Hippocampal formation (tissue), 2 donors: ENCODE measurements at regions not wholly inside any gene's neighbourhood (a gene's known extent, or its start where the extent isn't known, plus 50 kb on each side); places are given as distances from the start of the nearest gene placed in this dataset.
"Not testable (repeated sequence)": the region's sequence is repeated elsewhere in the genome, so short reads cannot be mapped to it uniquely, and the experiment has no call there.

Experiments
- DNase-seq, 2 donors: peaks; one replicate each; lab custom pipeline; 2025; lab: John Stamatoyannopoulos, UW

DNA sequence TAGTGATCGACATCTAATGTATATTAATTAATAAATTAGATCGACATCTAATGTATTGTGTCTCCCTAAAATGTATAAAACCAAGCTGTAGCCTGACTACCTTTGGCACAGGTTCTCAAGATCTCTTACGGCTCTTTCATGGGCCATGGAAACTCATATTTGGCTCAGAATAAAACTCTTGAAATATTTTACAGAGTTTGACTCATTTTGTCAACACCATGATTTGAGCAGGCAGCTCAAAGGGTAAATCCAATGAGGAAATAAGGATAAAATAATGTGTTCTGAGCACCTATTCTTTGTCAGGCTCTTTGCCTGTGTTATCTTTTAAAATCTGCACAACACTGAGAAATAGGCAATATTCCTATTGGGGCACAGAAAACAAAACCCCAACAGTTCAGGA is 223.4 kb upstream of the DUSP10 start:
- no peak for DNase-seq

DNA sequence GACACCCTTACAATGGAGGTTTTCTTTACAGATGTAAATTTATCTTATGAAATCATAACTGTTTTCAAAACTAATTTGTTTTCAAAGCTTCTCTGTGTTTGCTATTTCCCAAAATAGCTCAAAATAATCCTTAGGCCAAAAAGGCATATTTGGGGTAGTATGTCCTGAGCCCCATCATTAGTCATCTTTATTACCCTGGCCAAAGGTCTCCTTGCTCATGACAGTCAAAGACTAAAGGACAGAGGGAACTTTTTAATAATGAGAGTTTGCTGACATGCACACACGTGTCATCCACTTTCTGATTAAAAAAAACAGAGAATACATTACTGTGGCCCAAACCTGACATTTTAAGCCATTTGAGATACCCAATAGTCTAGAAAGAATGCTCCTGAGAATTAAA is 221.9 kb upstream of the DUSP10 start:
- no peak for DNase-seq

DNA sequence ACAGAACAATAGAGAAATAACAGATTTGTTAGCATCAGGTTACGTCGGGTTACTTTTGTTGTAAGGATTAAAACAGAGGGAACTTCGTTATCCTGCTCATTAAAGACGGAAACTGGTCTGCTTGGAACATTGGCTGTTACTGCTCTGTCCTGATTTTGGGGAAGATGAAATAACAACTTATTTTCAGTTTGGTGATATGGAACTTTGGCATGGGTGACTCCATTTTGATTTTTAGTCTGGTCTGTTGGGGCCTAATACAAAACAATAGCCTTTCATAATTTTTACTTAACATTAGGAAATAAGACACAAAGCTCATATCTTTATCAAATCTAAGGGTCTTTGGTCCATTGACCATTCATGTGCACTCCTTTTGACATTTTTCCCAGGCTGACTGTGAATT is 220.5 kb upstream of the DUSP10 start:
- DNase-seq, result no peak

DNA sequence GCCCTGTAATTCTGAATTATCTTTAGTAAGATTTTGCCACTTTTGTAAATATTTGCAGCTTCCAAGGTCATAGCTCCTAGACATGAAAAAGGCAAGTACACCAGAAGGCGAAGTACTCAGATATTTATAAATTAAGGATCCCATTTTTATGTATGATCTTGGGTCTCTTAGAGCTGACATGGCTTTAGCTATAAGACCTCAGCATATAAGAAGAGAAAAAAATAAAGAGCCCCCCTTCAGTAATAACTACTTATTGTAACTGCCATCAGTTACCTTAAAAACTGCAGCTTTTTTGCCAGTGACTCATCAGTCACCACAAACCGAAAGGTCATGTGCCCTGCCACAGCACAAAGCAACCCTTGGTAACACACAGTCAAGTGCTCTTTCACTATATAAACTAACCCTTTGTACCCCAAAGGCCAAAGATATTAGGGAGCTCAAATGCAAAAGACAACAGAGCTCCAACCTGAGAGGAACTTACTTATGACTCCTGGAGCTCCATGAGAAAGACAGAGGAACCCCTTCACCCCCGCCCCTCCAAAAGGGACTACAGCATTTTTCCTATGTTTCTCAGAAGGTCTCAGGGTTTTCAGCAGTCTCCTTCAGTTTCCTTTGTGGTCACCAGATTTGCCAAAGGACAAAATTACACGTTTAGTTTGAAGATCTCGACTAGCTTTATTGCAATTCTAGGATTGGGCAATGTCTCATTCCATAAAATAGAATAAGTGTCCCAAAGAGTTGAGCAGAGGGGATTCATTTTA is 219.8 kb upstream of the DUSP10 start:
- DNase-seq, result no peak

DNA sequence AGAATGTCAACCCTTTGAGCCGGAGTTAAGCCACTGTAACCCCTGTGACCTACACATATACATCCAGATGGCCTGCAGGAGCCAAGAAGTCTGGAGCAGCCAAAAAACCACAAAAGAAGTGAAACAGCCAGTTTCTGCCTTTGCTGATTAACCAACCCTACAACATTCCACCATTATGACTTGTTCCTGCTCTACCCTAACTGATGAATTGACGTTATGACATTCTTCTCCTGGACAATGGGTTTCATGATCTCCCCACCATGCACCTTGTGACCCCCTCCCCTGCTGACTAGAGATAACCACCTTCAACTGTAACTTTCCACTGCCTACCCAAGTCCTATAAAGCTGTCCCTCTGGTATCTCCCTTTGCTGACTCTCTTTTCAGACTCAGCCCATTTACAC is 216.3 kb upstream of the DUSP10 start:
- DNase-seq, result not testable (repeated sequence)

DNA sequence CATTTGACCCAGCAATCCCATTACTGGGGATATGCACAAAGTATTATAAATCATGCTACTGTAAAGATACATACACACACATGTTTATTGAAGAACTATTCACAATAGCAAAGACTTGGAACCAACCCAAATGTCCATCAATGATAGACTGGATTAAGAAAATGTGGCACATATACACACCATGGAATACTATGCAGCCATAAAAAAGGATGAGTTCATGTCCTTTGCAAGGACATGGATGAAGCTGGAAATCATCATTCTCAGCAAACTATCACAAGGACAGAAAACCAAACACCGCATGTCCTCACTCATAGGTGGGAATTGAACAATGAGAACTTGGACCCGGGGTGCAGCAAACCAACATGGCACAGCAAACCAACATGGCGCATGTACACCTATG is 215.5 kb upstream of the DUSP10 start:
- not testable (repeated sequence) for DNase-seq

DNA sequence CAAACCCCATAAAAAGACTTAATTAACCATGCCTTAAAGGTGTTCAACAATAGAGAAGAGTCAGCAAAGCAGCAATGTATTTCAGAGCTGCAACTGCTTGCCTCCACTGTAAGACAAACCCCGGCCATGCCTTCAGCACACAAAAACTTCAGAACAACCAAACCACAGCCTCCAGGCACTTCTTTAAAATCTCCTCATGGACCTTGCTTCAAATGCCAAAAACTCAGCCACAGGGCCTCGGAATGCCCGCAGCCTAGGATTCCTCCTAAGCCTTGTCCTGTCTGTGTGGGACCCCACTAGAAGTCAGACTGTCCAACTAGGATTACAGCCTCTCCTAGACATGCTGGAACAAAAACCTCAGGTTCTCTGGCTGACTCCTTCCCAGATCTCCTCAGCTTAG is 208.1 kb upstream of the DUSP10 start:
- no peak for DNase-seq

DNA sequence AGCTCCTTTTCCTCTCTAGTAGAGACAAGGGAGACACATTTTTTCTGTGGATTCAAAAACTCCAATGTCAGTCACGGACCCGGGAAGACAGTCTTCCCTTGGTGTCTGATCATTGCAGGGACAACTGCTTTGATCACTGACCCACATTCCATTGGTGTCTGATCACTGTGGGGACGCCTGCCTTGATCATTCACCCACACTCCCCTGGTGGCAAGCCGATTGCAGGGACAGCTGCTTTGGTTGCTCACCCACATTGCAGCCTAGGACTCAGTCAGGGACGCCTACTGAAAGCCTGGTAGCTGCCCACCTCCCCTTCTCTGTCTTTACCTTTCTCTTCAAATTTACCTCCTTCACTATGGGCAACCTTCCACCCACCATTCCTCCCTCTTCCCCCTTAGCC is 206.6 kb upstream of the DUSP10 start:
- no peak for DNase-seq

DNA sequence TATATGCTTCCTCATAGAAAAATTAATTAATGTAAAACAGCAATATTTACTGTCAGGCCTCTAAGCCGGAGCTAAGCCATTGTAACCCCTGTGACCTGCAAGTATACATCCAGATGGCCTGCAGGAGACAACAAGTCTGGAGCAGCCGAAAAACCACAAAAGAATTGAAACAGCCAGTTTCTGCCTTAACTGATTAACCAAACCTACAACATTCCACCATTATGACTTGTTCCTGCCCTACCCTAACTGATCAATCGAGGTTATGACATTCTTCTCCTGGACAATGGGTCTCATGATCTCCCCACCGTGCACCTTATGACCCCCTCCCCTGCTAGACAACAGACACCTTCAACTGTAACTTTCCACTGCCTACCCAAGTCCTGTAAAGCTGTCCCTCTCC is 205.8 kb upstream of the DUSP10 start:
- no peak for DNase-seq

DNA sequence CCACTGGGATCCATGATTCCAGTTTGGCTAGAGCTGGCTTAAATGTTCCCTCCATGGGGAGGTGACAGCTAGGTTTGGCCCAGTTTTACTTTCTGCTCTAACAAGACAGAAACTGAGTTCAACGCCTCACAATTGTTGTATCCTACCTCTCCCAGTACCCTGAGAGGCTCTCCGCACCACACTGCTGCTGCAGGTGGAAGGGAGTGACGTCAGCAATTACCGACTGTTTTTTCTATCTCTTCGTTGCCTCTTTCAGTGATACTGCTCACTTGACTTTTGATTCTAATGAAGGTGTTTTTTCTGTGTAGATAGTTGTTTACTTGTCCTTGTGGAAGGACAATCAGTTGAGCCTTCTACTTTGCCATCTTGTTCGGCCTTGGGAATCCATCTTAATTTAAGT is 204.9 kb upstream of the DUSP10 start:
- no peak for DNase-seq

DNA sequence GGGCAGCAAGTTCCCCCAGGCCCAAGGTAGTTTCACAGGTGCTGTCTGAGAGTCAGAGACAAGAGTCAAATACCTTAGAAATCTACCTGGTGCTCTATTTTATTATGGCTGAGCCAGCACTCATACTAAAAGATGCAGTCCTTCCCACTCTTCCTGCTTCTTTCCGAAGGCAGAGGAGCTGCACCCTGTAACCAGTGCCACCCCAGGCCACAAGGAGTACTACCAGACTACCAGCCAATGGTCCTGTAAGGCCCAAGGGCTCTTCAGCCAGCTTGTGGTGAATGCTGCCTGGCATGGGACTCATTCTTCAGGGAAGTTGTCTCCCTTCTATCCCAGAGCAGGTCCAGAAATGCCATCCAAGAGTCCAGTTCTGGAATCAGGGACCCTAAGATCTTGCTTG is 203.8 kb upstream of the DUSP10 start:
- no peak for DNase-seq

DNA sequence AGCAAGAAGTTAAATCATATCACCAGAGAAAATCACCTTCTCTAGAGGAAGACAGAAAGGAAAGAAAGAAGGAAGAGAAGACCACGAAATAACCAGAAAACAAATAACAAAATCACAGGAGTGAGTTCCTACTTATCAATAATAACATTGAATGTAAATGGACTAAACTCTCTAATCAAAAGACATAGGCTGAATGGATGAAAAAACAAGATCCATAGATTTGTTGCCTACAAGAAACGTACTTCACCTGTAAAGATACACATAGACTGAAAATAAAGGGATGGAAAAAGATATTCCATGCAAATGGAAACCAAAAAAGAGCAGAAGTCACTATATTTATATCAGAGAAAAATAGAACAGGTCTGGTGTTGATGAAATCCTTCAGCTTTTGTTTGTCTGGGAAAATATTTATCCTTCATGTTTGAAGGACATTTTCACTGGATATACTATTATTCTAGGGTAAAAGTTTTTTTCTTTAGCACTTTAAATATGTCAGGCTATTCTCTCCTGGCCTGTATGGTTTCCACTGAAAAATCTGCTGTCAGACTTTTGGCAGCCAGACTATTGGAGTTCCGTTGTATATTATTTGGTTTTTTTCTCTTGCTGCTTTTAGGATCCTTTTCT is 202.5 kb upstream of the DUSP10 start:
- no peak for DNase-seq

DNA sequence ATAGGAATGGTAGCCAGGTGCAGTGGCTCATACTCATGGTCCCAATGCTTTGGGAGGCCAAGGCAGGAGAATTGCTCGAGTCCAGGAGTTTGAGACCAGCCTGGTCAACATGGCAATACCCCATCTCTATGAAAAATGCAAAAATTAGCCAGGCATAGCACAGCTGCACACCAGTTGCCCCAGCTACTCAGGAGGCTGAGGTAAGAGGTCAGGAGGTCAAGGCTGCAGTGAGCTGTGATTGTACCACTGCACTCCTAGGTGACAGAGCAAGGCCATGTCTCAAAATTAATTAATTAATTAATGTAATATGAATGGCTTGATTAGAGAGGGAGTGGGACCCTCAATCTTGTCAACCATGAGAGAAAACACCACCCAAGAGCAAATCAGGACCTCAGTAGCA is 198.7 kb upstream of the DUSP10 start:
- DNase-seq, result no peak

DNA sequence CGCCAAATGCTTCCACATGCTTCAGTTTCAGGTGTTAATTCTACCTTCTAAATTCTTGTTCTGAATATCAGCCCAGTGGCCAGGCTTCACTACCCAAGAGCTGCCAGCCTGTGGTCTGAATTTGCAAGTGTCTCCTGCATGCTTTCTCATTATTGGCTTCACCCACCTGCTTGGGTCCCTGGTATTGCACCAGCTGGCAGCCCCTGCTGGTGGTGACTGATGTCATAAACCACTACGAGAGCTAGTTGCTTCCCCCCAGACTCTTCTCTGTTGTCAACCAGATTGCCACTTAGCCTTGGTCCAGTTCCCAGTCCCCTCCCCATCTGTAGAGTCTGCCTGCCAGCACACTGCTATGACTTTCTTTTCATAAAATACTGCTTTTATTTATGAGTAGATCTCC is 197.7 kb upstream of the DUSP10 start:
- DNase-seq, result no peak

DNA sequence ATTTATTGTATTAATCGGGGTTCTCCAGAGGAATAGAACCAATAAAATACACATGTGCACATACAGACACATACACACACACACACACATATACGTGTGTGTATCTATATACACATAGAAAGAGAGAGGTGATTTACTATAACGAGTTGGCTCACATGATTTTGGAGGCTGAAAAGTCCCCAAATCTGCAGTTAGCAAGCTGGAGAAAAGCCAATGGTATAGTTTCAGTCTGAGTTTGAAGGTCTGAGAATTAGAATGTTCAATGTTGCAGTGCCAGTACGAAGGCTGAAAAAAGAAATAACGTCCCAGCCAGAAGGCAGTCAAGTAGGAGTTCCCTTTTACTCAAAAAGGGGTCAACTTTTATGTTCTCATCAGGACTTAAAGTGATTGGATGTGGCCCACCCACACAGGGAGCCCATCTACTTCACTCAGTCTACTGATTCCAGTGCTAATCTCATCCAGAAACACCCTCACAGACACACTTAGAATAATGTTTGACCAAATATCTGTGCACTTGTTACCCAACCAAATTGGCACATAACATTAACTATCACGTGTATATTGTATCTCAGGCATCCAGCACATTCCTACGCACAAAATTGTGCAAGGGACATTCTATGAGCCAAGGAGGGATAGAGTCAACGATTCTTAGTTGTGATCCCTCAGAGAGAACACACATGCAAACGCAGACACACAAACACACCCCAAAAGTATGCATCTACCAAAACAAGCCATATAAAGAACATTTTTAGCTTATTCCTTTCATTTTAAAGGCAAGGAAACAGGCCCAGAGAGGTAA is 195.5 kb upstream of the DUSP10 start:
- no peak for DNase-seq

DNA sequence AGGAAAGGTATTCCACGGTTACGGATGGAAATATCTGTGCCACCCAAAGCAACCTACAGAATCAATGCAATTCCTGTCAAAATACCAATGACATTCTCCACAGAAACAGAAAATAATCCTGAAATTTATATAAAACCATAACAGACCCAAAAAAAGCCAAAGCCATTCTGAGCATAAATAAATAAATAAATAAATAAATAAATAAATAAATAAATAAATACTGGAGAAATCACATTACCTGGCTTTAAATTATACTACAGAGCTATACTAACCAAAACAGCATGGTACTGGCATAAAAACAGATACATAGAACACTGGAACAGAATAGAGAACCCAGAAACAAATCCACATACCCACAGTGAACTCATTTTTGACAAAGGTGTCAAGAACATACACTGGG is 191.9 kb upstream of the DUSP10 start:
- DNase-seq, result no peak

DNA sequence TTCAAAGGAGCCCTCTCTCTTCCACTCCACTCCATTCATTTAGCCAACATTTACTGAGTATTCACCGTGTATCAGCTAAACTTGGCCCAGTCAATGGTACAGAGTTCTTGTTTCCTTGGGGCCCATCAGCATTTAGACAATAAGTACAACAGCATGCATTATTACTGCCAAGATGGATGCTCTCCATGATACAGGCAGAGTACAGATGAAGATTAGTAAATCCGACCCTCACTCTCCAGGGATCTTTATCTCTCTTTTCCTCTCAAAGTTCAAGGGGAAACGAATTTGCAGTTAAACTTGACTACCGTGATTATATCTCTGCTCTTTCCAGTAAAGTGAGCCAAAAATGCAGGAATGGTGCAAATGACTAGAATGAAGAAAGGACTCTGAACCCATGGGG is 184.6 kb upstream of the DUSP10 start:
- no peak for DNase-seq

DNA sequence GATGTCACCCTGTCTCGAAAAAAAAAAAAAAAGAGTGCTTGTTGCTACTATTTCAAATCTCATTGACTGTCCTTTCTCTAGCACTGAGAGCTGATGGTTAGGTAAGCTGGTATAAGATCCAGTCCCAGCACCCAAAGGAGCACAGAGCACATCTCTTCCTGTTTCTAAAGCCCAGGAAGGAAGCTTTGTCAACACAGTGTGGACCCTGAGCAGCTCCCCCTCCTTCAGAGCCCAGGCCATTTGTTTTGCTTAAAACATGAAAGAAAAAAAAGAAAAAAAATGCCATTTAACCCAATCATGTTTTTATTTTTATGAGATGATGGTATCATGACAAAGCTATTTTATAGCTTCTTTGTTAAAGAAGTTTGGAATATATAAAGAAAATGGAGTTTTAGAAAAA is 184.1 kb upstream of the DUSP10 start:
- DNase-seq, result no peak

DNA sequence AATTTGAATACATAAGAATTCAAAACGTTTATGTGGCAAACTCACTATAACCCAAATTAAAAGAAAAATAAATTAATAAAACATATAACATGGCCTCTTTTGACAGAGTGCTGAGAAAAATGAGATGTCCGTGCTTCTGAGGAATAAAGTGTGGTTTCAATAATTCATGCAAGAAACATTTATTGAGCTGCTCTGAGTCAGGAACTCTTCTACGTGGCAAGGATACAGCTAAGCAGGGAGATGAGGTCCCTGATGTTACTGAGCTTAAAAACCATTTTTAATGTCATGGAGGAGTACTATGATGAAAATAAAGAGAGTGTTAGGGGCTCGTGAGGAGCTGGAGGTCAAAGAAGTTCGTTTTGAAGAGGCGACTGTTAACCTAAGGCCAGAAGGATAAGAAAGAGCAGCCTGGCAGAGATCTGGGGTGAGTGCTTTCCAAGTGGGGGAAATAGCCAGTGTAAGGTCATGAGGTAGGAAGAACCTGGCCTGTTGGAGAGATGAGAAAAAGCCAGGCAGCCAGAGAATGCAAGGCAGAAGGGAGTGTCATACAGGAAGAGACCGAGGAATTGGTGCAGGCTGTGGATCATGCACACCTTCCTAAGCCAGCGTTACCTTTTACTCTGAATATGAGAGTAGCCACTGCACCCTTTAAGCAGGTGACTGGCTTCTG is 182.2 kb upstream of the DUSP10 start:
- no peak for DNase-seq

DNA sequence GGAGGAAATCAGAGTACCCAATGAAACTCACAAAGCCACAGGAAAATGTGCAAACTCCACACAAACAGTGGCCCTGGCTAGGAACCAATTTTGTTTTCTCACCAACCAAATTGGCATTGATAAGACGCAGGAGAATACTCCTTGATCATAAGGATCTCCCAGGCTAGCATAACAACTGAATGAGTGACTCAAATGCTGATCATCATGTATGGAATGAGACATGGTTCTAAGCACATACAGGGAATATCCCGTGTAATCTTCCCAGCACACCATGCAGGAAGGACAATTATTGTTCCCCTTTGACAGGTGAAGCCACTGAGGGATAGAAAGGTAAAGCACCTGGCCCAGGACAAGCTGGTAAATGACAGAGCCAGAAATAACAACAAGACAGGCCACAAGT is 180.0 kb upstream of the DUSP10 start:
- no peak for DNase-seq

DNA sequence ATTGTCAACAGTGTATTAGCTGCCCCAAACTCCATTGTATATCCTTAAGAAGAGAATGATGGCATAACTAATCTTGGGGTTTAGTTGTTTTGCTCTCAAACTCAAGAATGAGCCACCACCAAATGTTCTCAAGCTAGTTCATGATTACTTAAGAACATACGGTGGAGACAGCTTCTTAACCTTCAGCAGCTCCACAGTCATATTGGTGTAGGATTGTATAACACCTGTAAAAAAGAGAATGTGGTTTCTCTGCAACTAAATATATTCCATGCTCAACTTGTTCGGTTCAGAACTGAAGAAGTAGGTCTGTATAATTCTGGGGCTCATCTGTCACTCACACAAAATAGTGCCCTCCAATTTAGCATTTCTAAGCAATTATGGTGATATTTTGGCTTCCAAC is 177.9 kb upstream of the DUSP10 start:
- DNase-seq, result no peak

DNA sequence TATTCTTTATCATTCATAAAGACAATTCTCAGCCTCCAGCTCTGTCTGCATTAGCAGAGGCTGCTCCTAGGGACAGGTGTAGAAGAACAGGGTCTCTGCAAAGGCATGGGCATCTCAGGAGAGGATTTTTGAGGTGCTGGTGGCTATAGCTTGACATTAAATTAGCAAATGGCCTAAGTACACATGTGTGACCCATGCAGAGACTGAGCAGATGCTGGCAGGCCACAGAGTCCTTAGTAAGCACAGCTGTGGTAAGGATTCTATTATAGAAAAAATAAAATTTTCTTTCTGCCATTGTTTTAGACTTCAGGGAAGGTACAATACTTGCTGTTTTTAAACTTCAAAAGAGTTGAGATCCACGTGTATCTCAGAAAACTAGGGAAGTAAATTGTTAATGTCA is 177.5 kb upstream of the DUSP10 start:
- DNase-seq, result no peak

DNA sequence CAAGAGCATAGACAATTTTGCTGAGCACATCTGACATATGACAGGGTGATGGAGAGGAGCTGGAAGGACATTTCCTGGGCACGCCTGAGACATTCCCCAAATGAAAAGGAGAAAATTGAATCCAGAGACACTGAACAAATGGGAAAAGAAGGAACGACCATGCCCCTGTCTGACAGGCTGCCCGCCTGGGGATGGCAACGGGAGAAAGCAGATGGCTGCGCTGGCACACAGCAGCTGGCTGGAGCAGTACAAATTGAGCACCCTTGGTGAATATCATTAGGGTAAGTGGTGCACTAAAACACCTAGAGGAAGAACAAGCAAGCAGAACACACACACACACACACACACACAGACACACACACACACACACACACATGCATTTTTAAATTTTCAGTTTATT is 174.3 kb upstream of the DUSP10 start:
- no peak for DNase-seq
